Neutrophil (primary cell): ENCODE measurements at regions not wholly inside any gene's neighbourhood (a gene's known extent, or its start where the extent isn't known, plus 50 kb on each side); places are given as distances from the start of the nearest gene placed in this dataset.
"Not testable (repeated sequence)": the region's sequence is repeated elsewhere in the genome, so short reads cannot be mapped to it uniquely, and the experiment has no call there.

ENCODE experiments used
- H3K27ac ChIP-seq: fragments of 200-600 bp; sonication (generic); 2 replicates; pipeline ENCODE4 v1.5.1; 2016; ENCODE audit warnings: mild to moderate bottlenecking, moderate library complexity
- H3K27me3 ChIP-seq: fragments of 200-600 bp; sonication (generic); 2 replicates; pipeline ENCODE4 v1.6.0; 2016; ENCODE audit warnings: mild to moderate bottlenecking
- H3K36me3 ChIP-seq: fragments of 200-600 bp; sonication (generic); 2 replicates; pipeline ENCODE4 v1.5.1; 2017
- H3K4me1 ChIP-seq, 2 experiments: fragments of 200-600 bp in 1 of 2; sonication (generic) in 1 of 2; 1 replicate in 1 of 2; 2 replicates in 1 of 2; pipeline versions ENCODE4 v1.5.1 to v1.6.1; 2013 to 2016; ENCODE audit warnings: low read depth in 1 of 2, low read length in 1 of 2, mild to moderate bottlenecking in 1 of 2, moderate library complexity in 1 of 2; ENCODE audit not compliant: control insufficient read depth in 1 of 2, insufficient read depth in 1 of 2
- H3K4me3 ChIP-seq, 2 experiments: fragments of 200-600 bp in 1 of 2; sonication (generic) in 1 of 2; 1 replicate in 1 of 2; 2 replicates in 1 of 2; pipeline ENCODE4 v1.5.1; 2013 to 2016; ENCODE audit warnings: low read depth in 1 of 2, low read length in 1 of 2, mild to moderate bottlenecking in 1 of 2, moderate library complexity in 1 of 2
- H3K9me3 ChIP-seq: fragments of 200-600 bp; sonication (generic); 2 replicates; pipeline ENCODE4 v1.5.1; 2016
- TF ChIP-seq, protein P1 (sequence below): fragments of 200-600 bp; sonication (generic); IDR thresholded peaks from 2 replicates; pipeline ENCODE4 v1.5.1; 2016; ENCODE audit warnings: antibody characterized with exemption

GRCh38 chr2:16381511-16381910 is 284.1 kb downstream of the CYRIA start:
- H3K36me3 ChIP-seq, result no peaks in the 10 kb centered on the region
- no peaks in the 10 kb centered on the region for H3K9me3 ChIP-seq
- TF ChIP-seq, protein P1, sequence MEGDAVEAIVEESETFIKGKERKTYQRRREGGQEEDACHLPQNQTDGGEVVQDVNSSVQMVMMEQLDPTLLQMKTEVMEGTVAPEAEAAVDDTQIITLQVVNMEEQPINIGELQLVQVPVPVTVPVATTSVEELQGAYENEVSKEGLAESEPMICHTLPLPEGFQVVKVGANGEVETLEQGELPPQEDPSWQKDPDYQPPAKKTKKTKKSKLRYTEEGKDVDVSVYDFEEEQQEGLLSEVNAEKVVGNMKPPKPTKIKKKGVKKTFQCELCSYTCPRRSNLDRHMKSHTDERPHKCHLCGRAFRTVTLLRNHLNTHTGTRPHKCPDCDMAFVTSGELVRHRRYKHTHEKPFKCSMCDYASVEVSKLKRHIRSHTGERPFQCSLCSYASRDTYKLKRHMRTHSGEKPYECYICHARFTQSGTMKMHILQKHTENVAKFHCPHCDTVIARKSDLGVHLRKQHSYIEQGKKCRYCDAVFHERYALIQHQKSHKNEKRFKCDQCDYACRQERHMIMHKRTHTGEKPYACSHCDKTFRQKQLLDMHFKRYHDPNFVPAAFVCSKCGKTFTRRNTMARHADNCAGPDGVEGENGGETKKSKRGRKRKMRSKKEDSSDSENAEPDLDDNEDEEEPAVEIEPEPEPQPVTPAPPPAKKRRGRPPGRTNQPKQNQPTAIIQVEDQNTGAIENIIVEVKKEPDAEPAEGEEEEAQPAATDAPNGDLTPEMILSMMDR, result no peak
- H3K4me3 ChIP-seq, result no peak overlapping the region
- H3K27me3 ChIP-seq, result no peaks in the 10 kb centered on the region
- no peak overlapping the region for H3K27ac ChIP-seq
- H3K4me1 ChIP-seq, result no peaks in the 10 kb centered on the region

GRCh38 chr2:16379901-16380300 is 285.7 kb downstream of the CYRIA start:
- not testable (repeated sequence) for H3K4me3 ChIP-seq, H3K4me1 ChIP-seq, H3K27ac ChIP-seq, H3K27me3 ChIP-seq, H3K36me3 ChIP-seq, H3K9me3 ChIP-seq

DNA sequence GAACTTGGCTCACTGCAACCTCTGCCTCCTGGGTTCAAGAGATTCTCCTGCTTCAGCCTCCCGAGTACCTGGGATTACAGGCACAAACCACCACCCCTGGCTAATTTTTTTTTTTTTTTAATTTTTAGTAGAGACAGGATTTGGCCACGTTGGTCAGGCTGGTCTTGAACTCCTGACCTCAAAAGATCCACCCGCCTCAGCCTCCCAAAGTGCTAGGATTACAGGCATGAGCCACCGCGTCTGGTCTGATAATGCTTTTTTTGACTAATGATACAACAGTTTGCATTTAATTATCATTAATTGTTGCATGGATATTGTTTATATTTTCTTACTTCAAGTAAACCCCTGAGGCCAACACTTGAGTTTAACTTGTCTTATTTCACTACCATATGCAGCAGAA is 286.6 kb downstream of the CYRIA start:
- not testable (repeated sequence) for H3K4me1 ChIP-seq, H3K27ac ChIP-seq, H3K9me3 ChIP-seq, H3K27me3 ChIP-seq, H3K4me3 ChIP-seq, H3K36me3 ChIP-seq

- no peak overlapping the region for H3K27ac ChIP-seq
- H3K4me1 ChIP-seq, result no peaks in the 10 kb centered on the region
- H3K27me3 ChIP-seq, result no peaks in the 10 kb centered on the region
- TF ChIP-seq, protein P1, result no peak
- no peak overlapping the region for H3K4me3 ChIP-seq
- H3K9me3 ChIP-seq, result no peaks in the 10 kb centered on the region
- H3K36me3 ChIP-seq, result no peaks in the 10 kb centered on the region
Observed at GRCh38 chr2:16378031-16378430, 287.6 kb downstream of the CYRIA start.

- TF ChIP-seq, protein P1, result no peak
- no peaks in the 10 kb centered on the region for H3K27me3 ChIP-seq
- H3K4me3 ChIP-seq, result no peak overlapping the region
- H3K9me3 ChIP-seq, result no peaks in the 10 kb centered on the region
- no peaks in the 10 kb centered on the region for H3K4me1 ChIP-seq
- H3K36me3 ChIP-seq, result no peaks in the 10 kb centered on the region
- no peak overlapping the region for H3K27ac ChIP-seq
Observed at GRCh38 chr2:16375981-16376380, 289.7 kb downstream of the CYRIA start.

DNA sequence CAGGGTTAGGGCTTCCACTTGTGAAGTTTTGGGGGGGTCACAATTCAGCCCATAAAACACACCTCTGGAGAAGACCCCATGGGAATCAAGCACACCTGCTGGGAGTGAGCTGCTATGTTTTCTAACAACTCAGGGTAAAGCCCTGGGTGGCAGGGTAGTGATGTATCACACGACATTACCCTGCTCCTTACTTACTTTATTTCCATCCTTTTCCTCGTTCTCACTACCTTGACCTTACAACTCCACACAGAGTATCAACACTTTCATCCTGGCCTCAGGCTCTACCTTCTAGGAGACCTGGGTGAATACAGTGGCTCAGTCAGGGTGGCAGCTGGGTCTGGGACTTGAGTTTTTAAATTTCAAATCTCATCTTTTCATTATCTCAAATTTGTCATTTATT is 290.3 kb downstream of the CYRIA start:
- H3K4me1 ChIP-seq, result no peaks in the 10 kb centered on the region
- no peaks in the 10 kb centered on the region for H3K36me3 ChIP-seq
- H3K9me3 ChIP-seq, result no peaks in the 10 kb centered on the region
- no peak overlapping the region for H3K27ac ChIP-seq
- H3K4me3 ChIP-seq, result no peak overlapping the region
- TF ChIP-seq, protein P1, result no peak
- H3K27me3 ChIP-seq, result no peaks in the 10 kb centered on the region

DNA sequence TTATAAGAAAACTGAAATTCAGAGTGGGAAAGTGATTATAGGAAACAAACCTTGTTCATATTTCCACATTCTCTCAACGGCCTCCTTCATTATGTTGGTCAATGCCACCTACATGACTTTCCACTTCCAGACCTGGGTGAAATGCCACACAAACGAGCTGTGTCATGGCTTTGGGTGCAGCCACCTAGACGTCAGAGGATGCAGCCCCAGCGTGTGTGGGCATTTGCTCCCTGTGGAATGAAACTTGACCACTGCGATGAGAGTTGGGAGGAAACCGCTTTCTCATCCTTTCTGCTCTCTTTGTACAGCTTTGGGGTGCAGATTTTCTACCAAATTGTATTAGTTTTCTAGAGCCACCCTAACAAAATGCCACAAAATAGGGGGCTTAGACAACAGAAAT is 291.0 kb downstream of the CYRIA start:
- no peak overlapping the region for H3K27ac ChIP-seq
- no peaks in the 10 kb centered on the region for H3K27me3 ChIP-seq
- TF ChIP-seq, protein P1, result no peak
- H3K4me1 ChIP-seq, result no peaks in the 10 kb centered on the region
- no peaks in the 10 kb centered on the region for H3K9me3 ChIP-seq
- H3K36me3 ChIP-seq, result no peaks in the 10 kb centered on the region
- H3K4me3 ChIP-seq, result no peak overlapping the region
